ENCODE measurements at regions not wholly inside any gene's neighbourhood (a gene's known extent, or its start where the extent isn't known, plus 50 kb on each side); places are given as distances from the start of the nearest gene placed in this dataset.

DNA sequence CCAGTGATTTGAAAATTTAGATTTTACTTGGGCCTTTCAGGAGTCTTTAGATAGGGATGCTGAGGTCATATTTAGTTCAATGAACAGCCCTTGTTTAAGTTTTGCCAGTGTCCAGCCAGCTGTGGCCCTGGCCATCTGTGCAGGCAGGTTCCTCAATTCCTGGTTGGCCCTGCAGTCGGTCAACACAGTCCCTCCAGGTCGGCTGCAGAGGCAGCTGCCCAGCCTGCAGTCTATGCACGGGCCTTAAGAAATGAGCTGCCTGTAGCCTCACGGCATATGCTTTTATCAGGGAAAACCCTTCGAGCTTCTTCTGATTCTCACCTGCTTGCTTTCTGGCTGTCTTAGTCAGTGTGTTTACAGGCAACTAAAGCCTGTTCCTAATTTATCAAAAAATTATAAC lies 199.2 kb upstream of the TPM1 start:
- H3K9me3 Mint-ChIP-seq: no peaks in the 10 kb centered on the region
- peaks cover 5% of the 10 kb centered on the region for H3K27me3 Mint-ChIP-seq
- no peaks in the 10 kb centered on the region for H3K36me3 Mint-ChIP-seq (ENCODE audit: low read depth)
- no peak for DNase-seq
- H3K27ac Mint-ChIP-seq: no peak overlapping the region
- H3K4me1 Mint-ChIP-seq (ENCODE audit: low read depth): no peaks in the 10 kb centered on the region
- H3K4me3 Mint-ChIP-seq: no peak overlapping the region

DNA sequence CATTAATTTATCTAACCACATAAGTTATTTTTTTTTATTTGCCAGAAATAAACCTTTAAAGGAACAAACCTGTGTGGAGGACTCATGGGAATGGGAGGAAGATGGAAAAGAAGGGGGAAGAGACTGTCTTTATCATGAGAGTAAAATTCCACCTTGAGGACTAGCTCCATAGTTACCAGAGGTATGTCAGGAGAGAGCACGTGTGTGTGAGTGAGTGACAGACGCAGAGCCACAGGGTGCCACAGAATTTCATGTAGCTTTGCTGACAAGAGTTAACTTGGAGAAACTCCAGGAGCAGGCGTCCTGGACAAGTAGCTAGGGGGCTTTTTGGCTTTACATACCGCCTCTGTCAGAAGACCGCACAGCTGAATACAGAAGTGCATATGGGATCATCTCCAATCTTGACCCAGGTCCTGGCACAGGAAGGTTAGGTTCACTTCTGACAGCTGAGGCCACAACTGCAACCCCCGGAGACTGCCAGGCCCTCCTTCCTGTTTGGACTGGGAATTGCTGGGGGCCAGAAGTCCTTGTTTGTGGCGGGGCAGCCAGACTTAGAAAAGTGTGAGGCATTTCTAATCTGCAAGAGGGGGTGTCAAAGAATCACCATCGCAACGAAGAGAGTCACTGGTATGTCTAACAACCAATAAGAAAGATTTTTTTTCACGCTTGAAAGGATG lies 197.8 kb upstream of the TPM1 start:
- H3K9me3 Mint-ChIP-seq: no peaks in the 10 kb centered on the region
- H3K36me3 Mint-ChIP-seq (ENCODE audit: low read depth): no peaks in the 10 kb centered on the region
- H3K4me1 Mint-ChIP-seq (ENCODE audit: low read depth): no peaks in the 10 kb centered on the region
- no peak overlapping the region for H3K4me3 Mint-ChIP-seq
- no peak overlapping the region for H3K27ac Mint-ChIP-seq
- no peak for DNase-seq
- peaks cover 18% of the 10 kb centered on the region for H3K27me3 Mint-ChIP-seq

DNA sequence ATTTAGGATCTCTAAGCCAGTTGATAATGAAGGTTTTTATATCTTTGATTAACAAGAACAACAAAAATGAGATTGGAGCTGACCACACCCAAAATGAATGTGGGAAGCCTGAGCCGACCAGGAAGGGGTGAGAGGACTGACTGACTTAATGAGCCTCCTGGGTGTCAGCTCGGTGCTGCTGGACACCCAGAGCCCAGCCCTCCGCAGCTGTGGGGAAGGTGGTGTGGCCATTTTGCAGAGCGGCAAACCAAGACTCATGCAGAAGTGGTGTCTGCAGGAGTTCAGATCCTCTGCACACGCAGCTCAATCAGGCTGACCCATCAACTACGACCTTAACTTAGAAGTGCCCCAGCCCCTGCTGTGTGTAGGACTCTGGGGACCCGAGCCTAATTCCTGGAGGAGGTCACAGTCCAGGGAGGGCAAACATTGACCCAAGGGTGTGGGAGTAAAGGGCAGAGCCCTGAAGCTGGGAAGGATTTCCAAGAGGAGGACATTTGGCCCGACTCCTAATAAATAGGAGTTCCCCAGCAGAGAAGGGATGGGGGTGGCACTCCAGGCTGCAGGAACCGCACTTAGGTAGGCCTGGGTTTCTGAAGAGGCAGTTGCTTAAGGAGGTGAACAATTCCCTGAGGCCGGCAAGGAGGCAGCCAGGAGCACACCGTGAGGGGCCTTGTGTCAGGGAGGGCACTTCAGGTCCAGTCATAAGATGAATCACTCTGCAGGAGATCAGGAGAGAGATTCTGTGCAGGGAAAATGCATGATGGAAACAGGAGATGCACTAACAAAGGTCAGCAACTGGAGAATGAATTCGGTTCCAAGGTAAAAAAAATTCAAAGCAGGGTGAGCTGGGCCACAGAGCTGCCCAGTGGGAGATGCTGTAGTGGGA lies 197.1 kb upstream of the TPM1 start:
- H3K9me3 Mint-ChIP-seq: no peaks in the 10 kb centered on the region
- no peak for DNase-seq
- H3K4me1 Mint-ChIP-seq (ENCODE audit: low read depth): no peaks in the 10 kb centered on the region
- no peaks in the 10 kb centered on the region for H3K36me3 Mint-ChIP-seq (ENCODE audit: low read depth)
- no peak overlapping the region for H3K4me3 Mint-ChIP-seq
- H3K27me3 Mint-ChIP-seq: peaks cover 21% of the 10 kb centered on the region
- no peak overlapping the region for H3K27ac Mint-ChIP-seq

DNA sequence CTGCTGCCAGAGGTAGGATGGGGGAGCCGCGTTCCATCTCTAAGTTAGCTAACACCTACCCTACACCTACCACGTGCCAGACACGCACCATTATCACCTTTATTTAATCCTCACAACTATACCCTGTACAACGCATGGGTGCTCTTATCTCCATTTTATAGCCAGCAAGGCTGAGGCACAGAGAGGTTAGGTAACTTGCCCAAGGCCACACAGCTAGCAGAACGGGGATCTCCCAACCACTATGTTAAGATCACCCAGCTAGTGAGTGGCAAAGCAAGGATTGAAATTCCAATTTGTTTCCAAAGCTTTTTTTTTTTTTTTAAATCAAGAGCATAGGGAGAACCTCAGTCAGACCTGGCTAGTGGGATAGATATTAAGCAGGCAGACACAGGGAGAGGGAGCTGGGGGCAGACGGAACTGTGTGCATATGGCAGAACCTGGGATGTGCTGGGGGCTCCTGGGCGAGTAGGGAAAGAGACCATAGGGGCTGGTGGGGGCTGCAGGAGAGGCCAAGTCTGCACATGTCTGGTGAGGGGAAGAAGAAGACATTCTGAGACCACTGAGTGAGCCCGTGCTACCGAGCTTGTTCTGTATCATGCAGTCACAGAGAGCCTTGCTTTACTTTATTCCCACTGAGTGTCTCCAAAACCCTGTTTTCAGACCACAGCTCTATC lies 196.3 kb upstream of the TPM1 start:
- H3K36me3 Mint-ChIP-seq (ENCODE audit: low read depth): no peaks in the 10 kb centered on the region
- H3K27me3 Mint-ChIP-seq: peaks cover 29% of the 10 kb centered on the region

DNA sequence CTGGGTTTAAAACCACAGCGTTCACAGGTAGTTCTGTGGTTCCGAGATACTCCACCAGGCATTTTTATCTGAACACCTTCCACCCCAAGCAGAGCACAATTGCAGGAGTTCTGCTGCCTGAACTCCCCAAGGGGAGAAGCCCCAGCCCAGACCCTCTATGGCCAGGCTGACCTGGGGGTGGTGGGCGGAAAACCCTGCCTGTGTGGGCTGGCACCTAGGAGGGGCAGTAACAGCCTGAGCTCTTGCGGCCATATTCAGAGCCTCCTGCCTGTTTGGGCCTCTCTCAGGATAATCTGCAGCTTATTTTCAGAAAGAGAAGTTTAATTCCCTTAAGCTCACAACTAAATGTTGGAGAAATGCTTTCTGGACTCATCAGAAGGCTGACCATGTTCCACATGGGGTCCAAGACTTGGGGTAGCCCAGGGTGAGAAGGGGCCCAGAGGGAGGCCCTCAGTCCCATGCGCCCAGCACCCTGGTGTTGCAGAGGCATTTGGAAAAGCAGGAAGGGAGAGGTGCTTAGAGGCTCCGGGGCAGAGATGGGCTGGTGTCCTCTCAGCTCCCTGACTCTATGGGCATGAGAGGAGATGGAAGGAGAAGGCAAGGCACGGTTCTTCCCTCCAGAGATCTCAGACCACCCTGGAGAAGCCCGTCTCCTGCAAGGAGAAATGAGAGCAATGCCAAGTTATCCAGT lies 195.6 kb upstream of the TPM1 start:
- Mint-ChIP-seq H3K9me3 (no peaks in the 10 kb centered on the region), H3K27me3 (peaks cover 30% of the 10 kb centered on the region), H3K4me1 (ENCODE audit: low read depth) (no peaks in the 10 kb centered on the region), H3K4me3 (no peak overlapping the region), H3K27ac (no peak overlapping the region), H3K36me3 (ENCODE audit: low read depth) (no peaks in the 10 kb centered on the region)
- DNase-seq: no peak

More for the DNA sequence above, 196.3 kb upstream of the TPM1 start:
- Mint-ChIP-seq H3K27ac (no peak overlapping the region), H3K9me3 (no peaks in the 10 kb centered on the region), H3K4me1 (ENCODE audit: low read depth) (no peaks in the 10 kb centered on the region), H3K4me3 (no peak overlapping the region)
- DNase-seq: no peak

DNA sequence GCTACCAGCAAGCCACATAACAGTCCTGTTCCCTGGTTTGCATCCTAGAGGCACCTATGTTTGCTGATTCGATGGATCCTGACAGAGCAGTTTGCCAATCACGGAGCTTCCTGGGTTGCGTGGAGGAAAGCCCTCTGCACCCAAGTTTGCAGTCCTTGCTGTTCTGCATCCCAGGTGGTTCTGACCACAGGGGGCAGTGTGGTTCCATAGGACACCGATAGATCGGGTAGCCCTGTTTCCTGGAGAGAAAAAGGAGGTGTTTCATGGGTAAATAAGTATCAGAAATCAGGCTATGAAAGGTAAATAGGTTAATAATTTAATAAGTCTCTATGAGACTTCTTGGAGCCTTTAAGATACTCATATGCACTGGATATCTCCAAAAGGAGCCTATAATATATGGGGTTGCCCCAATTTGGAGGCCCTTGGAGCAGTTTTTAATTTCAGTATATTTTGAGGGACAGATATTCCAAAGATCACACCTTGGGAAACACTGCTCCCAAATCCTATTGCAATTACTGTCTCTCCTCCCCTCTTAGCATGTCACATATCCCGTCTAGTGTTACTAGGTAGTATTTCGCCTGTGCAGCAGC lies 194.6 kb upstream of the TPM1 start:
- Mint-ChIP-seq H3K4me1 (ENCODE audit: low read depth) (no peaks in the 10 kb centered on the region), H3K27ac (no peak overlapping the region), H3K9me3 (no peaks in the 10 kb centered on the region), H3K4me3 (no peak overlapping the region), H3K36me3 (ENCODE audit: low read depth) (no peaks in the 10 kb centered on the region), H3K27me3 (peaks cover 30% of the 10 kb centered on the region)
- DNase-seq: peak; percentile 46

DNA sequence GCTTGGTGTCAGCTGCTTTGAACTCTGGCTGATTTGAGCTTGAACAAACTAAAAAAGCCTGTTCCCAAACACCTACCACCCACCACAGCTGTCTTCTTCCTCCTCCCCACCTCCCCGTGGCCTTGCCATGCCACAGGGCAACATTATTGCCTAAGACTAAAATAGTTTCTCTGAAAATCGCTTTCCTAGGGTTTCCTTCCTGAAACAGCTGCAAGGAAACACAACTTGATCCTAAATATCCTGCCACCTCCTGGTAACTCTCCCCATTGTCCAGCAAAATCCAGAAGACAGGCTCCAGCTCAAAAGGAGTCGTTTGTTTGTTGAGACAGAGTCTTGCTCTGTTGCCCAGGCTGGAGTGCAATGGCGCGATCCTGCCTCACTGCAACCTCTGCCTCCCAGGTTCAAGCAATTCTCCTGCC lies 193.9 kb upstream of the TPM1 start:
- no peak overlapping the region for H3K27ac Mint-ChIP-seq
- H3K27me3 Mint-ChIP-seq: peaks cover 30% of the 10 kb centered on the region
- H3K4me3 Mint-ChIP-seq: no peak overlapping the region
- H3K4me1 Mint-ChIP-seq (ENCODE audit: low read depth): no peaks in the 10 kb centered on the region
- no peaks in the 10 kb centered on the region for H3K9me3 Mint-ChIP-seq
- H3K36me3 Mint-ChIP-seq (ENCODE audit: low read depth): no peaks in the 10 kb centered on the region
- DNase-seq: no peak

DNA sequence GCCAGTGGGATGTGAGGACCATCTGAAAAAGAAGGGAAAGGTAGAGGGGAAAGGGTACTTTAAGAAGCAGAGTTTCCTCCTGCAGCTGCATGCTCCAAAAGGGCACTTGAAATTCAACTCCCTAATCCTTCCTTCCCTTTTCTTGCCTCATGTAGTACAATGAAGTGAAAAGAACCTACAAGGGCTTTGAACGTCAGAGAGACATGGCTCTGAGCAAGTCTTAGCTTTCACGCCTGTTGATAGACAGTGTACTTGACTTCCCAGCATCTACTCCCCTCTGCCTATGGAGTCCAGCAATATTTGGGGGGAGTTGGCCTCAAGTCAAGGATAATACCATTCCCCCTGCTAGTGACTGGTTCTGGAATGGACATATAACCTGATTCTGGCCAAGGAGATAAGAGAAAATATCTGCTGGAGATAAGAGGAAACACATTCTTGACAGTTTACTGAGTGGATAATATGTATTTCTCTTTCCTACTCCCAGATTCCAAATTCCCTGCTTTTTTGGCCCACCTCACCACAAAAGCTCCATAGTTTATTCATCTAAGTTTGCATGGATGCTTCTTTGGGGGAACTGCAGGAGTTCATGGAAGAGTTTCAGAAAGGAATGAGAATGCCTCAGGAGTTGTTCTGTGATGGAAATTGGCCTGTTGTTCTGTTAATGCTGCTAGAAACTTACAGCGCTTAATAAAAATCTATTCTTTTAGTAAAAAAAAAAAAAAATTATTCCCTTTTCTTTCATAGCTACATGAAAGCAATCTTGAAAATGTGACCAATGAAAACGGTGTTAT lies 193.0 kb upstream of the TPM1 start:
- Mint-ChIP-seq H3K27me3 (peaks cover 31% of the 10 kb centered on the region), H3K4me3 (no peak overlapping the region), H3K27ac (no peak overlapping the region), H3K4me1 (ENCODE audit: low read depth) (no peaks in the 10 kb centered on the region), H3K36me3 (ENCODE audit: low read depth) (no peaks in the 10 kb centered on the region), H3K9me3 (no peaks in the 10 kb centered on the region)
- DNase-seq: no peak

DNA sequence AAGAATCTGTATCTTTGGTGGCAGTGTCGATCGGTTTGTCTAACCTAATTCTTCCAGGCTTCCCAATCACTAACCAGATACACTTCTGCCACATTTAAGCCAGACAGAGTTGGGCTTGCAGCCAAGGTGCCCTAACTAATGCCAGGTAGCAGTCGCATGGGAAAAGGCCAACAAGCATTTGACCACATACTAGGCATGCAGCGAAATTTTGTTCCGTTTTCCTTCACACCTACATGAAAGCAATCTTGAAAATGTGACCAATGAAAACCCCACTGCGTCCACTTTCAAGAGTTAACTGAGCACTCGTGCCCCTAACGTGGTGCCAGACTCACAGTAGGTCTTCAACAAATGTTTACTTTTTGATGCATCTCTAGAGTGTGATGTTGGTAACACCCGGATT lies 192.2 kb upstream of the TPM1 start:
- Mint-ChIP-seq H3K4me3 (no peak overlapping the region), H3K27ac (no peak overlapping the region), H3K36me3 (ENCODE audit: low read depth) (no peaks in the 10 kb centered on the region), H3K4me1 (ENCODE audit: low read depth) (no peaks in the 10 kb centered on the region), H3K9me3 (no peaks in the 10 kb centered on the region), H3K27me3 (peaks cover 32% of the 10 kb centered on the region)
- DNase-seq: no peak

DNA sequence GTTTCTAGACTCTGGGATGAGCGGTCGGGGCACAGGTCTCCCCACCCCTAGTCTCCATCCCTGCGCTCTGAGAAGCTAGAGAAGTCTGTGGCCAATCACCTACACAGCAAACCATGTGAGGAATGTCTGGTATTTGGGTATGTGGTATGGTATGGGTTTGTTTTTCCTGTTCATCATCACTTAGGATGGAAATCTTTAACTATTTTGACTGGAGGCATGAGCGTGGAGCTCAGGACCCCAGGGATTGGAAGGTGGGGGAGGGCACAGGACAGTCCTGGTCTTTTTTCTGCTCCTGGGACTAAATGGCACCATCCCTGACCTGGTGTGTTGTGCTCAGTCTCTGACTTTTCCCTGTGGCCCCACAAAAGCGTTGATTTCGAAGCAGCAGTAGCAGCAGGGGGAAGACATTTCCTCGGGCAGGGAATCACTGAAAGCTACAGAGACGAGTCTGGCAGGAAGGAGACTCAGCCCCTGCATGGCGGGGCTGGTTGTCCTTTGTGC lies 191.7 kb upstream of the TPM1 start:
- H3K4me1 Mint-ChIP-seq (ENCODE audit: low read depth): no peaks in the 10 kb centered on the region
- H3K36me3 Mint-ChIP-seq (ENCODE audit: low read depth): no peaks in the 10 kb centered on the region
- DNase-seq: no peak
- H3K27ac Mint-ChIP-seq: no peak overlapping the region
- no peaks in the 10 kb centered on the region for H3K9me3 Mint-ChIP-seq
- peaks cover 34% of the 10 kb centered on the region for H3K27me3 Mint-ChIP-seq
- H3K4me3 Mint-ChIP-seq: no peak overlapping the region

DNA sequence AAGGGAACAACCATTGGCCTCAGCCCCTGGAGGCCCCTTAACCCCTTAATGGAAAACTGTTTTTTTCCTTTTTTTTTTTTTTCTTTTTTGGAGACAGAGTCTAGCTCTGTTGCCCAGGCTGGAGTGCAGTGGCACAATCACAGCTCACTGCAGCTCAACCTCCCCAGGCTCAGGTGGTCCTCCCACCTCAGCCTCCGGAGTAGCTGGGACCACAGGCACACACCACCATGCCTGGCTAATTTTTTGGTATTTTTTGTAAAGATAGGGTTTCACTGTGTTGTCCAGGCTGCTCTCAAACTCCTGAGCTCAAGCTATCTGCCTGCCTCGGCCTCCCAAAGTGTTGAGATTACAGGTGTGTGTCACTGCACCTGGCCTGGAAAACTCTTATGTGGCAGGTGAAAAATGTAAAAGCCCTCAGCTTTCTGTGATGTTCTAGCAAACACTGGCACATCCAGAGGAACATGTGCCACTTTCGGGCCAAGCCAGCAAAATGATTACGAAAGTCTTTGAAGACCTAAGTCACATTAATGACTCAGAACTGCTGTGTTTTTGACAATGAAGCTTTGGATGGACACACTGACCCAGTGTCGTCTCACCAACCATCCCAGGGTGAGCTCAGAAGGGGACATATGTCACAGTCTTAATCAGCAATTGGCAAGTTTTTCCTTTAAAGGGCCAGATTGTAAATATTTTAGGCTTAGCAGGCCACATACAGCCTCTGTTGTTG lies 189.3 kb upstream of the TPM1 start:
- H3K27ac Mint-ChIP-seq: no peak overlapping the region
- H3K4me3 Mint-ChIP-seq: no peak overlapping the region
- peaks cover 8% of the 10 kb centered on the region for H3K4me1 Mint-ChIP-seq (ENCODE audit: low read depth)
- no peaks in the 10 kb centered on the region for H3K36me3 Mint-ChIP-seq (ENCODE audit: low read depth)
- DNase-seq: no peak
- no peaks in the 10 kb centered on the region for H3K9me3 Mint-ChIP-seq
- peaks cover 49% of the 10 kb centered on the region for H3K27me3 Mint-ChIP-seq

DNA sequence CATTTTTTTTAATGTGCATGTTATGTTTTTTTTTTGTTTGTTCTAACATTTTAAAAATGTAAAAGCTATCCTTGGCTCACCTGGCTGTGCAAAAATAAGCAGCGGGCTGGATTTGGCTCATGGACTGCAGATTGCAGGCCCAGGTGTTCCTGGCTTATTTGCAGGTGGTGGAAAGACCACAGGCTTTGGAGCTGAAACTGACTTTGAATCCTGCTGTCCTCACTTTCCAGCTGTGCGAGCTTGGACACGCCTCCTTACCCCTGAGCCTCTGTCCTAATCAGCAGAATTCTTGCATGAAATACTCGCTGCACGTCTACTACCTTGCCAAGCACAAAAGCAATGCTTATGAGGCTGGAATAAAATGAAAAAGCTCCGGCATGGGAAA lies 188.7 kb upstream of the TPM1 start:
- peaks cover 45% of the 10 kb centered on the region for H3K27me3 Mint-ChIP-seq
- H3K36me3 Mint-ChIP-seq (ENCODE audit: low read depth): no peaks in the 10 kb centered on the region
- no peak for DNase-seq
- H3K9me3 Mint-ChIP-seq: no peaks in the 10 kb centered on the region
- no peak overlapping the region for H3K27ac Mint-ChIP-seq
- no peak overlapping the region for H3K4me3 Mint-ChIP-seq
- peaks cover 8% of the 10 kb centered on the region for H3K4me1 Mint-ChIP-seq (ENCODE audit: low read depth)

All from activated T-cell treated with anti-CD3 and anti-CD28 coated beads, Interleukin-2, amount 50 U/mL, for 24 hours (primary cell).